ENCODE measurements at regions not wholly inside any gene's neighbourhood (a gene's known extent, or its start where the extent isn't known, plus 50 kb on each side); places are given as distances from the start of the nearest gene placed in this dataset.

DNA sequence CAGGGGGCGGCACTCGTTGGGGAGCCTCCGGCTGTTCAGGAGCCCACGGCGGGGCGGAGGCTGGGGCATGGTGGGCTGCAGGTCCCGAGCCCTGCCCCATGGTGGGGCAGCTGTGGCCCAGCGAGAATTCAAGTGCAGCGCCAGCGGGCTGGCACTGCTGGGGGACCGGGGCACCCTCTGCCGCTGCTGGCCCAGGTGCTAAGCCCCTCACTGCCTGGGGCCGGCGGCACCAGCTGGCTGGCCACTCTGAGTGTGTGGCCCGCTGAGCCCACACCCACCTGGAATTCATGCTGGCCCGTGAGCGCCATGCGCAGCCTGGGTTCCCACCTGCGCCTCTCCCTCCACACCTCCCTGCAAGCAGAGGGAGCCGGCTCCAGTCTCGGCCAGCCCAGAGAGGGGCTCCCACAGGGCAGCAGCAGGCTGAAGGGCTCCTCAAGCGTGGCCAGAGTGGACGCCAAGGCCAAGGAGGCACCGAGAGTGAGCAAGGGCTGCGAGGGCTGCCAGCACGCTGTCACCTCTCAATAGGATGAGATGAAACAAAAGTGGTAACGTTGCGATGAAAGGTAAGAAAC, 464.9 kb downstream of the PCDH7 start:
- H3K9me3 Mint-ChIP-seq: peaks cover 18 to 33% of the 10 kb centered on the region in 2 experiments
- TF ChIP-seq, protein P1, sequence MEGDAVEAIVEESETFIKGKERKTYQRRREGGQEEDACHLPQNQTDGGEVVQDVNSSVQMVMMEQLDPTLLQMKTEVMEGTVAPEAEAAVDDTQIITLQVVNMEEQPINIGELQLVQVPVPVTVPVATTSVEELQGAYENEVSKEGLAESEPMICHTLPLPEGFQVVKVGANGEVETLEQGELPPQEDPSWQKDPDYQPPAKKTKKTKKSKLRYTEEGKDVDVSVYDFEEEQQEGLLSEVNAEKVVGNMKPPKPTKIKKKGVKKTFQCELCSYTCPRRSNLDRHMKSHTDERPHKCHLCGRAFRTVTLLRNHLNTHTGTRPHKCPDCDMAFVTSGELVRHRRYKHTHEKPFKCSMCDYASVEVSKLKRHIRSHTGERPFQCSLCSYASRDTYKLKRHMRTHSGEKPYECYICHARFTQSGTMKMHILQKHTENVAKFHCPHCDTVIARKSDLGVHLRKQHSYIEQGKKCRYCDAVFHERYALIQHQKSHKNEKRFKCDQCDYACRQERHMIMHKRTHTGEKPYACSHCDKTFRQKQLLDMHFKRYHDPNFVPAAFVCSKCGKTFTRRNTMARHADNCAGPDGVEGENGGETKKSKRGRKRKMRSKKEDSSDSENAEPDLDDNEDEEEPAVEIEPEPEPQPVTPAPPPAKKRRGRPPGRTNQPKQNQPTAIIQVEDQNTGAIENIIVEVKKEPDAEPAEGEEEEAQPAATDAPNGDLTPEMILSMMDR (conservative IDR thresholded peaks at IDR 0.05): no peak
- no peak overlapping the region for H3K27ac Mint-ChIP-seq

More for the DNA sequence above, 464.9 kb downstream of the PCDH7 start:
- Histone ChIP-seq H3K23ac (ENCODE audit: insufficient read length, low read depth, low read length) (no peak overlapping the region), H4K5ac (ENCODE audit: insufficient read length, low read depth, low read length) (no peak overlapping the region), H4K20me1 (ENCODE audit: control insufficient read depth, insufficient read depth, insufficient read length) (no peaks in the 10 kb centered on the region), H3K14ac (ENCODE audit: insufficient read depth, low read length) (no peak overlapping the region), H3T11ph (ENCODE audit: low read length) (no peak overlapping the region), H2BK5ac (ENCODE audit: insufficient read length, low read length) (no peak overlapping the region), H2BK20ac (ENCODE audit: low read depth, low read length, poor library complexity, severe bottlenecking) (no peak overlapping the region), H2BK15ac (ENCODE audit: low read depth, low read length) (no peak overlapping the region), H3K56ac (ENCODE audit: insufficient read length, low read depth, low read length) (no peak overlapping the region), H3K4ac (ENCODE audit: low read depth, low read length) (no peak overlapping the region), H3K23me2 (ENCODE audit: insufficient read length, low read depth, low read length, poor library complexity, severe bottlenecking) (no peaks in the 10 kb centered on the region), H2BK120ac (ENCODE audit: low read depth, low read length, poor library complexity, severe bottlenecking) (no peak overlapping the region), H3K9ac (ENCODE audit: extremely low read depth, insufficient read length, low read length) (no peak overlapping the region), H3K27me3 (ENCODE audit: insufficient read depth, low read length) (no peaks in the 10 kb centered on the region), H3K9me3 (ENCODE audit: control insufficient read depth, low read depth, low read length) (no peaks in the 10 kb centered on the region), H3K79me1 (ENCODE audit: insufficient read depth, low read depth, low read length, poor library complexity, severe bottlenecking) (no peaks in the 10 kb centered on the region), H4K8ac (replicated peaks; ENCODE audit: insufficient read length, low read depth, low read length) (no peak overlapping the region), H3K4me2 (ENCODE audit: insufficient read depth, insufficient read length, low read length) (no peak overlapping the region), H3K4me1 (ENCODE audit: insufficient read depth, low read length) (no peaks in the 10 kb centered on the region), H2BK12ac (ENCODE audit: insufficient read length, low read depth, low read length) (no peak overlapping the region), H2AFZ (ENCODE audit: low read length) (no peak overlapping the region), H3K18ac (ENCODE audit: insufficient read length, low read depth, low read length) (no peak overlapping the region), H2AK5ac (ENCODE audit: insufficient read length, low read length) (no peak overlapping the region), H4K91ac (ENCODE audit: insufficient read length, low read depth, low read length) (no peak overlapping the region), H3K79me2 (ENCODE audit: insufficient read depth, low read length) (no peaks in the 10 kb centered on the region), H3K27ac (ENCODE audit: insufficient read length, low read depth, low read length) (no peak overlapping the region)
- H3K36me3 Mint-ChIP-seq (ENCODE audit: insufficient read depth in 1 of 3, low read depth in 3 of 3): peaks cover 12 to 35% (median 12%) of the 10 kb centered on the region in 3 experiments
- no peak for DNase-seq
- no peaks in the 10 kb centered on the region for H3K4me1 Mint-ChIP-seq
- WGBS (ENCODE audit: extremely low coverage, insufficient read length, low lambda C conversion rate): no CpG with 5 or more reads among the region's 28 CpGs
- H3K27me3 Mint-ChIP-seq (ENCODE audit: low read depth): no peaks in the 10 kb centered on the region
- H3K4me3 Mint-ChIP-seq: no peak overlapping the region

Data from H9 (cell line).